ENCODE measurements at regions not wholly inside any gene's neighbourhood (a gene's known extent, or its start where the extent isn't known, plus 50 kb on each side); places are given as distances from the start of the nearest gene placed in this dataset.

GRCh38 chr15:39411102-39411989 lies 169.5 kb upstream of the THBS1 start:
- ATAC-seq: no peak
- H3K4me1 Mint-ChIP-seq: no peaks in the 10 kb centered on the region
- ChIA-PET CTCF (no interaction called here), POLR2A (no interaction called here)
- peaks cover 6% of the 10 kb centered on the region for H3K36me3 Mint-ChIP-seq
- TF ChIP-seq NFE2L1 (CRISPR knock-in tag; IDR thresholded peaks at IDR 0.05): no peak
- no peak for TF ChIP-seq ZNF219 (CRISPR knock-in tag; IDR thresholded peaks at IDR 0.05; ENCODE audit: borderline replicate concordance)
- TF ChIP-seq E2F5 (CRISPR knock-in tag; IDR thresholded peaks at IDR 0.05): no peak
- no peak for TF ChIP-seq GRHL2 (CRISPR knock-in tag; IDR thresholded peaks at IDR 0.05; ENCODE audit: insufficient replicate concordance, severe bottlenecking)
- H3K27me3 Mint-ChIP-seq (ENCODE audit: low read depth): peaks cover 4% of the 10 kb centered on the region
- no peak for DNase-seq (ENCODE audit: low spot score)
- no peak overlapping the region for H3K4me3 Mint-ChIP-seq
- no peak overlapping the region for H3K27ac Mint-ChIP-seq
- H3K9me3 Mint-ChIP-seq: peaks cover 14% of the 10 kb centered on the region

DNA sequence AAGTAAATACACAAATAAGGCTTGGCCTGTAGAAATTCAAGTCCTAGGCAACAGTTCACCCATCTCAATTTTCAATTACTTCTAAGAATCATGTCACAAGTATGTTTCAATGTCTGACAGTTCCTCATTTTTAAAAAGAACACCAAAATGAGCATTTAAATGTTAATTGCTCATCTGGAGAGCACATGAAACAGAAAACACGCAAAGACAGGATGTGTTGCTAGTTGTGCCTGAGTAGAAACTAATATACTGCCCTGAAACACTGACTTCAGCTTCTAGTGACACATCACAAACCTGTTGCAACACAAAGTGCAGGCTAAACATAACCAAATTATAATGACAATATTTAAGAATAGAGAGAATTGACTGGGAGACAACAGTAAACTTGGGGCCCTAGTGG lies 167.3 kb upstream of the THBS1 start:
- no peak overlapping the region for H3K27ac Mint-ChIP-seq
- no peaks in the 10 kb centered on the region for H3K4me1 Mint-ChIP-seq
- CTCF ChIA-PET: no interaction called here
- no peak overlapping the region for H3K4me3 Mint-ChIP-seq
- DNase-seq (ENCODE audit: low spot score) (no peak), ATAC-seq (no peak)
- TF ChIP-seq GTF2I (CRISPR knock-in tag; conservative IDR thresholded peaks at IDR 0.05) (no peak), PRRX2 (CRISPR knock-in tag; IDR thresholded peaks at IDR 0.05) (no peak), ATF2 (CRISPR knock-in tag; IDR thresholded peaks at IDR 0.05; ENCODE audit: borderline replicate concordance, low read depth) (no peak), USF2 (CRISPR knock-in tag; IDR thresholded peaks at IDR 0.05) (no peak), ZNF425 (CRISPR knock-in tag; conservative IDR thresholded peaks at IDR 0.05) (no peak), ZNF423 (CRISPR knock-in tag; IDR thresholded peaks at IDR 0.05) (no peak), FOXJ3 (CRISPR knock-in tag; IDR thresholded peaks at IDR 0.05; ENCODE audit: borderline replicate concordance) (no peak), ZBTB21 (CRISPR knock-in tag; IDR thresholded peaks at IDR 0.05; ENCODE audit: borderline replicate concordance) (no peak), NR1H2 (CRISPR knock-in tag; IDR thresholded peaks at IDR 0.05) (no peak), E2F5 (CRISPR knock-in tag; IDR thresholded peaks at IDR 0.05) (no peak), GRHL2 (CRISPR knock-in tag; IDR thresholded peaks at IDR 0.05; ENCODE audit: insufficient replicate concordance, severe bottlenecking) (no peak), ELF4 (CRISPR knock-in tag; IDR thresholded peaks at IDR 0.05; ENCODE audit: low read depth) (no peak), ZNF281 (CRISPR knock-in tag; IDR thresholded peaks at IDR 0.05) (no peak), RORB (CRISPR knock-in tag; IDR thresholded peaks at IDR 0.05) (no peak)
- TF ChIP-seq, protein P1, sequence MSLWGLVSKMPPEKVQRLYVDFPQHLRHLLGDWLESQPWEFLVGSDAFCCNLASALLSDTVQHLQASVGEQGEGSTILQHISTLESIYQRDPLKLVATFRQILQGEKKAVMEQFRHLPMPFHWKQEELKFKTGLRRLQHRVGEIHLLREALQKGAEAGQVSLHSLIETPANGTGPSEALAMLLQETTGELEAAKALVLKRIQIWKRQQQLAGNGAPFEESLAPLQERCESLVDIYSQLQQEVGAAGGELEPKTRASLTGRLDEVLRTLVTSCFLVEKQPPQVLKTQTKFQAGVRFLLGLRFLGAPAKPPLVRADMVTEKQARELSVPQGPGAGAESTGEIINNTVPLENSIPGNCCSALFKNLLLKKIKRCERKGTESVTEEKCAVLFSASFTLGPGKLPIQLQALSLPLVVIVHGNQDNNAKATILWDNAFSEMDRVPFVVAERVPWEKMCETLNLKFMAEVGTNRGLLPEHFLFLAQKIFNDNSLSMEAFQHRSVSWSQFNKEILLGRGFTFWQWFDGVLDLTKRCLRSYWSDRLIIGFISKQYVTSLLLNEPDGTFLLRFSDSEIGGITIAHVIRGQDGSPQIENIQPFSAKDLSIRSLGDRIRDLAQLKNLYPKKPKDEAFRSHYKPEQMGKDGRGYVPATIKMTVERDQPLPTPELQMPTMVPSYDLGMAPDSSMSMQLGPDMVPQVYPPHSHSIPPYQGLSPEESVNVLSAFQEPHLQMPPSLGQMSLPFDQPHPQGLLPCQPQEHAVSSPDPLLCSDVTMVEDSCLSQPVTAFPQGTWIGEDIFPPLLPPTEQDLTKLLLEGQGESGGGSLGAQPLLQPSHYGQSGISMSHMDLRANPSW (CRISPR knock-in tag; conservative IDR thresholded peaks at IDR 0.05; ENCODE audit: low read depth): no peak
- TF ChIP-seq, protein P2, sequence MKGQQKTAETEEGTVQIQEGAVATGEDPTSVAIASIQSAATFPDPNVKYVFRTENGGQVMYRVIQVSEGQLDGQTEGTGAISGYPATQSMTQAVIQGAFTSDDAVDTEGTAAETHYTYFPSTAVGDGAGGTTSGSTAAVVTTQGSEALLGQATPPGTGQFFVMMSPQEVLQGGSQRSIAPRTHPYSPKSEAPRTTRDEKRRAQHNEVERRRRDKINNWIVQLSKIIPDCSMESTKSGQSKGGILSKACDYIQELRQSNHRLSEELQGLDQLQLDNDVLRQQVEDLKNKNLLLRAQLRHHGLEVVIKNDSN (CRISPR knock-in tag; IDR thresholded peaks at IDR 0.05): no peak
- TF ChIP-seq, protein P3, sequence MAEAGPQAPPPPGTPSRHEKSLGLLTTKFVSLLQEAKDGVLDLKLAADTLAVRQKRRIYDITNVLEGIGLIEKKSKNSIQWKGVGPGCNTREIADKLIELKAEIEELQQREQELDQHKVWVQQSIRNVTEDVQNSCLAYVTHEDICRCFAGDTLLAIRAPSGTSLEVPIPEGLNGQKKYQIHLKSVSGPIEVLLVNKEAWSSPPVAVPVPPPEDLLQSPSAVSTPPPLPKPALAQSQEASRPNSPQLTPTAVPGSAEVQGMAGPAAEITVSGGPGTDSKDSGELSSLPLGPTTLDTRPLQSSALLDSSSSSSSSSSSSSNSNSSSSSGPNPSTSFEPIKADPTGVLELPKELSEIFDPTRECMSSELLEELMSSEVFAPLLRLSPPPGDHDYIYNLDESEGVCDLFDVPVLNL (CRISPR knock-in tag; IDR thresholded peaks at IDR 0.05; ENCODE audit: borderline replicate concordance, low read depth): no peak
- H3K27me3 Mint-ChIP-seq (ENCODE audit: low read depth): peaks cover 9% of the 10 kb centered on the region
- peaks cover 33% of the 10 kb centered on the region for H3K9me3 Mint-ChIP-seq
- POLR2A ChIA-PET: no interaction called here
- peaks cover 23% of the 10 kb centered on the region for H3K36me3 Mint-ChIP-seq
